ENCODE measurements at regions not wholly inside any gene's neighbourhood (a gene's known extent, or its start where the extent isn't known, plus 50 kb on each side); places are given as distances from the start of the nearest gene placed in this dataset.

GRCh38 chr1:218633238-218633988, 288.3 kb downstream of the TGFB2 start:
- in situ Hi-C loops (cut with HindIII; ENCODE audit: low sequenced_read_pairs) = no loop called here

GRCh38 chr1:218634212-218634611, 289.1 kb downstream of the TGFB2 start:
- in situ Hi-C loops (cut with HindIII; ENCODE audit: low sequenced_read_pairs) = no loop called here

- in situ Hi-C loops (cut with HindIII; ENCODE audit: low sequenced_read_pairs) = no loop called here
These were observed 291.4 kb downstream of the TGFB2 start for GRCh38 chr1:218636548-218636947.

- in situ Hi-C loops (cut with HindIII; ENCODE audit: low sequenced_read_pairs) = no loop called here
These were observed 295.0 kb downstream of the TGFB2 start for GRCh38 chr1:218640173-218640572.

GRCh38 chr1:218642033-218642948, 297.2 kb downstream of the TGFB2 start:
- in situ Hi-C loops (cut with HindIII; ENCODE audit: low sequenced_read_pairs) = no loop called here

GRCh38 chr1:218643281-218643680, 298.1 kb downstream of the TGFB2 start:
- in situ Hi-C loops (cut with HindIII; ENCODE audit: low sequenced_read_pairs) = no loop called here

GRCh38 chr1:218643926-218644325, 298.8 kb downstream of the TGFB2 start:
- in situ Hi-C loops (cut with HindIII; ENCODE audit: low sequenced_read_pairs) = no loop called here

- in situ Hi-C loops (cut with HindIII; ENCODE audit: low sequenced_read_pairs) = no loop called here
These were observed 301.2 kb downstream of the TGFB2 start for GRCh38 chr1:218646288-218646687.

GRCh38 chr1:218656301-218657037, 311.3 kb downstream of the TGFB2 start:
- in situ Hi-C loops (cut with HindIII; ENCODE audit: low sequenced_read_pairs) = no loop called here

- in situ Hi-C loops (cut with HindIII; ENCODE audit: low sequenced_read_pairs) = no loop called here
These were observed 313.1 kb downstream of the TGFB2 start for GRCh38 chr1:218658269-218658668.

GRCh38 chr1:218658899-218659298, 313.8 kb downstream of the TGFB2 start:
- in situ Hi-C loops (cut with HindIII; ENCODE audit: low sequenced_read_pairs) = no loop called here

- in situ Hi-C loops (cut with HindIII; ENCODE audit: low sequenced_read_pairs) = loop anchor here (5.0 kb wide), 1 partner anchor 37 kb away; no protein-coding TSS in a partner anchor
These were observed 315.0 kb downstream of the TGFB2 start for GRCh38 chr1:218659911-218660677.

- in situ Hi-C loops (cut with HindIII; ENCODE audit: low sequenced_read_pairs) = loop anchor here (5.0 kb wide), 1 partner anchor 37 kb away; no protein-coding TSS in a partner anchor
These were observed 315.5 kb downstream of the TGFB2 start for GRCh38 chr1:218660678-218661053.

GRCh38 chr1:218661411-218661810, 316.3 kb downstream of the TGFB2 start:
- in situ Hi-C loops (cut with HindIII; ENCODE audit: low sequenced_read_pairs) = loop anchor here (5.0 kb wide), 1 partner anchor 36 kb away; no protein-coding TSS in a partner anchor

GRCh38 chr1:218664385-218665170, 319.4 kb downstream of the TGFB2 start:
- in situ Hi-C loops (cut with HindIII; ENCODE audit: low sequenced_read_pairs) = loop anchor here (5.0 kb wide), 1 partner anchor 33 kb away; no protein-coding TSS in a partner anchor

- in situ Hi-C loops (cut with HindIII; ENCODE audit: low sequenced_read_pairs) = no loop called here
These were observed 320.1 kb downstream of the TGFB2 start for GRCh38 chr1:218665221-218665620.

GRCh38 chr1:218666263-218666662, 321.1 kb downstream of the TGFB2 start:
- in situ Hi-C loops (cut with HindIII; ENCODE audit: low sequenced_read_pairs) = no loop called here

GRCh38 chr1:218667781-218668516, 322.8 kb downstream of the TGFB2 start:
- in situ Hi-C loops (cut with HindIII; ENCODE audit: low sequenced_read_pairs) = no loop called here

- in situ Hi-C loops (cut with HindIII; ENCODE audit: low sequenced_read_pairs) = no loop called here
These were observed 324.3 kb downstream of the TGFB2 start for GRCh38 chr1:218669431-218669830.
